NCI-H1436 (cell line): ENCODE measurements at regions not wholly inside any gene's neighbourhood (a gene's known extent, or its start where the extent isn't known, plus 50 kb on each side); places are given as distances from the start of the nearest gene placed in this dataset.

Experiments
- DNase-seq: peaks from one replicate; lab custom pipeline; 2025; lab: John Stamatoyannopoulos, UW

- DNase-seq, result no peak
These were observed 472.8 kb downstream of the TMA16 start for GRCh38 chr4:163967263-163967662.

- no peak for DNase-seq
These were observed 473.2 kb downstream of the TMA16 start for GRCh38 chr4:163967710-163968109.

- no peak for DNase-seq
These were observed 474.8 kb downstream of the TMA16 start for GRCh38 chr4:163969291-163969690.

- DNase-seq, result no peak
These were observed 482.1 kb downstream of the TMA16 start for GRCh38 chr4:163976588-163976987.

- no peak for DNase-seq
These were observed 493.9 kb downstream of the TMA16 start for GRCh38 chr4:163988391-163988790.

GRCh38 chr4:163988865-163989264 is 494.4 kb downstream of the TMA16 start:
- peak; percentile 89 for DNase-seq

GRCh38 chr4:163991298-163991865 is 496.9 kb downstream of the TMA16 start:
- no peak for DNase-seq

- no peak for DNase-seq
These were observed 514.9 kb downstream of the TMA16 start for GRCh38 chr4:164009435-164009834.

GRCh38 chr4:164011791-164012190 is 517.3 kb downstream of the TMA16 start:
- no peak for DNase-seq

GRCh38 chr4:164012396-164013027 is 518.0 kb downstream of the TMA16 start:
- peak; percentile 46 for DNase-seq

GRCh38 chr4:164021947-164022346 is 527.5 kb downstream of the TMA16 start:
- DNase-seq, result no peak

GRCh38 chr4:164023214-164023613 is 528.7 kb downstream of the TMA16 start:
- no peak for DNase-seq

GRCh38 chr4:164027805-164028204 is 533.3 kb downstream of the TMA16 start:
- no peak for DNase-seq

GRCh38 chr4:164039482-164039881 is 545.0 kb downstream of the TMA16 start:
- no peak for DNase-seq

GRCh38 chr4:164056426-164057142 is 562.1 kb downstream of the TMA16 start:
- DNase-seq, result no peak

GRCh38 chr4:164058776-164059445 is 564.4 kb downstream of the TMA16 start:
- DNase-seq, result no peak

- DNase-seq, result no peak
These were observed 566.0 kb downstream of the TMA16 start for GRCh38 chr4:164060456-164060855.

GRCh38 chr4:164068392-164068791 is 573.9 kb downstream of the TMA16 start:
- DNase-seq, result no peak

GRCh38 chr4:164070625-164071024 is 576.1 kb downstream of the TMA16 start:
- no peak for DNase-seq

GRCh38 chr4:164081371-164081770 is 586.9 kb downstream of the TMA16 start:
- no peak for DNase-seq

- no peak for DNase-seq
These were observed 587.3 kb downstream of the TMA16 start for GRCh38 chr4:164081801-164082200.

- no peak for DNase-seq
These were observed 593.2 kb downstream of the TMA16 start for GRCh38 chr4:164087733-164088132.
